NB4 (cell line): ENCODE measurements at regions not wholly inside any gene's neighbourhood (a gene's known extent, or its start where the extent isn't known, plus 50 kb on each side); places are given as distances from the start of the nearest gene placed in this dataset.

Experiments
- CTCF ChIP-seq: IDR thresholded peaks from one replicate; pipeline ENCODE4 v1.5.1; 2012; ENCODE audit warnings: low read depth, low read length
- MAX ChIP-seq: IDR thresholded peaks from 2 replicates; pipeline ENCODE4 v1.6.1; 2011; ENCODE audit warnings: low read depth, low read length
- MYC ChIP-seq: IDR thresholded peaks from 2 replicates; pipeline ENCODE4 v1.6.1; 2011; ENCODE audit warnings: low read depth, low read length
- POLR2A ChIP-seq: IDR thresholded peaks from 2 replicates; pipeline ENCODE4 v1.6.1; 2011; ENCODE audit warnings: mild to moderate bottlenecking; ENCODE audit not compliant: insufficient read length; ENCODE audit errors: extremely low read depth

GRCh38 chr2:12932192-12932591 is 215.5 kb downstream of the TRIB2 start:
- TF ChIP-seq CTCF (no peak), POLR2A (no peak), MAX (no peak), MYC (no peak)
